GM18517 (cell line): ENCODE measurements at regions not wholly inside any gene's neighbourhood (a gene's known extent, or its start where the extent isn't known, plus 50 kb on each side); places are given as distances from the start of the nearest gene placed in this dataset.

ENCODE experiments used
- ATAC-seq: cut with Tn5 transposase; IDR thresholded peaks from one replicate; pipeline ENCODE4 v1.9.1; 2021; ENCODE audit warnings: mild to moderate bottlenecking, moderate library complexity; ENCODE audit not compliant: unreplicated experiment

- ATAC-seq: no peak
These were observed 314.5 kb downstream of the OSR1 start for GRCh38 chr2:19043893-19044292.

- no peak for ATAC-seq
These were observed 316.9 kb downstream of the OSR1 start for GRCh38 chr2:19041434-19042041.

GRCh38 chr2:19038071-19039015, 320.1 kb downstream of the OSR1 start:
- ATAC-seq: no peak

- no peak for ATAC-seq
These were observed 322.3 kb downstream of the OSR1 start for GRCh38 chr2:19036091-19036490.

GRCh38 chr2:19035238-19035637, 323.2 kb downstream of the OSR1 start:
- ATAC-seq: no peak

GRCh38 chr2:19033240-19033639, 325.2 kb downstream of the OSR1 start:
- no peak for ATAC-seq

GRCh38 chr2:19031642-19032041, 326.8 kb downstream of the OSR1 start:
- ATAC-seq: no peak

- no peak for ATAC-seq
These were observed 328.8 kb downstream of the OSR1 start for GRCh38 chr2:19029655-19030054.

GRCh38 chr2:19028587-19029375, 329.6 kb downstream of the OSR1 start:
- no peak for ATAC-seq

GRCh38 chr2:19027626-19028025, 330.8 kb downstream of the OSR1 start:
- ATAC-seq: no peak

GRCh38 chr2:19026261-19026660, 332.2 kb downstream of the OSR1 start:
- ATAC-seq: no peak

GRCh38 chr2:19022334-19022733, 336.1 kb downstream of the OSR1 start:
- ATAC-seq: no peak

- no peak for ATAC-seq
These were observed 336.7 kb downstream of the OSR1 start for GRCh38 chr2:19021721-19022120.

GRCh38 chr2:19021100-19021476, 337.3 kb downstream of the OSR1 start:
- ATAC-seq: no peak

- no peak for ATAC-seq
These were observed 338.0 kb downstream of the OSR1 start for GRCh38 chr2:19020144-19021099.

GRCh38 chr2:19009510-19009909, 348.9 kb downstream of the OSR1 start:
- ATAC-seq: no peak

- no peak for ATAC-seq
These were observed 354.9 kb downstream of the OSR1 start for GRCh38 chr2:19003554-19003953.

- ATAC-seq: no peak
These were observed 357.6 kb downstream of the OSR1 start for GRCh38 chr2:19000776-19001175.

- ATAC-seq: no peak
These were observed 359.2 kb downstream of the OSR1 start for GRCh38 chr2:18999198-18999597.

GRCh38 chr2:18998491-18998890, 359.9 kb downstream of the OSR1 start:
- no peak for ATAC-seq
